GM12892 (cell line): ENCODE measurements at regions not wholly inside any gene's neighbourhood (a gene's known extent, or its start where the extent isn't known, plus 50 kb on each side); places are given as distances from the start of the nearest gene placed in this dataset.

Experiments used
- POLR2A ChIP-seq: IDR thresholded peaks from 2 replicates; pipeline ENCODE4 v1.6.1; 2011; ENCODE audit warnings: low read depth, low read length, control low read depth
- POLR2AphosphoS5 ChIP-seq: IDR thresholded peaks from 2 replicates; pipeline ENCODE4 v1.6.1; 2011; ENCODE audit warnings: low read depth, low read length, control low read depth

- TF ChIP-seq POLR2AphosphoS5, result no peak
- TF ChIP-seq POLR2A, result no peak
These were observed 146.4 kb upstream of the TAS2R1 start for GRCh38 chr5:9776525-9776924.
